ENCODE measurements at regions not wholly inside any gene's neighbourhood (a gene's known extent, or its start where the extent isn't known, plus 50 kb on each side); places are given as distances from the start of the nearest gene placed in this dataset.
"Not testable (repeated sequence)": the region's sequence is repeated elsewhere in the genome, so short reads cannot be mapped to it uniquely, and the experiment has no call there.

- DNase-seq (ENCODE audit: low read depth), result peak; percentile 35
- no peak overlapping the region for H3K4me3 ChIP-seq (ENCODE audit: low read depth, low read length)
- TF ChIP-seq CTCF (conservative IDR thresholded peaks at IDR 0.05; ENCODE audit: low read depth, low read length), result no peak
Observed at GRCh38 chr9:26789959-26790358, 102.6 kb downstream of the CAAP1 start.

- H3K4me3 ChIP-seq (ENCODE audit: low read depth, low read length), result no peak overlapping the region
- DNase-seq (ENCODE audit: low read depth), result no peak
- TF ChIP-seq CTCF (conservative IDR thresholded peaks at IDR 0.05; ENCODE audit: low read depth, low read length), result no peak
Observed at GRCh38 chr9:26786564-26786963, 106.0 kb downstream of the CAAP1 start.

- no peak overlapping the region for H3K4me3 ChIP-seq (ENCODE audit: low read depth, low read length)
- DNase-seq (ENCODE audit: low read depth), result no peak
- TF ChIP-seq CTCF (conservative IDR thresholded peaks at IDR 0.05; ENCODE audit: low read depth, low read length), result no peak
Observed at GRCh38 chr9:26782899-26783298, 109.7 kb downstream of the CAAP1 start.

- no peak for TF ChIP-seq CTCF (conservative IDR thresholded peaks at IDR 0.05; ENCODE audit: low read depth, low read length)
- DNase-seq (ENCODE audit: low read depth), result peak; percentile 8
- H3K4me3 ChIP-seq (ENCODE audit: low read depth, low read length), result no peak overlapping the region
Observed at GRCh38 chr9:26781906-26782305, 110.7 kb downstream of the CAAP1 start.

GRCh38 chr9:26780307-26780706 lies 112.3 kb downstream of the CAAP1 start:
- not testable (repeated sequence) for DNase-seq (ENCODE audit: low read depth); H3K4me3 ChIP-seq (ENCODE audit: low read depth, low read length)

DNA sequence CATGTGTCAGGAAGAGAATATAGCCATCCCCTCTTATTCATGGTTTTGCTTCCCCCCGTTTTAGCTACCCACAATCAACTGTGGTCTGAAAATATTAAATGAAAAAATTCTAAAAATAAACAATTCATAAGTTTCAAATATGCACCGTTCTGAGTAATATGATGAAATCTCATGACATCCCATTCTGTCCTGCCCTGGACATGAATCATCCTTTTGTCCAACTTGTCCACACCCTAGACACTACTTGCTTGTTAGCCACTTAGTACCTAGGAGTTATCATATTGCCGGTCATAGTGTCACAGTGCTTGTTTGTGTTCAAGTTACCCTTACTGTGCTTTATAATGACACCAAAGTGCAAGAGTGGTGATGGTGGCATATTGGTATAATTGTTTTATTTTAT lies 113.5 kb downstream of the CAAP1 start:
- no peak for TF ChIP-seq CTCF (conservative IDR thresholded peaks at IDR 0.05; ENCODE audit: low read depth, low read length)
- peak; percentile 18 for DNase-seq (ENCODE audit: low read depth)
- no peak overlapping the region for H3K4me3 ChIP-seq (ENCODE audit: low read depth, low read length)

DNA sequence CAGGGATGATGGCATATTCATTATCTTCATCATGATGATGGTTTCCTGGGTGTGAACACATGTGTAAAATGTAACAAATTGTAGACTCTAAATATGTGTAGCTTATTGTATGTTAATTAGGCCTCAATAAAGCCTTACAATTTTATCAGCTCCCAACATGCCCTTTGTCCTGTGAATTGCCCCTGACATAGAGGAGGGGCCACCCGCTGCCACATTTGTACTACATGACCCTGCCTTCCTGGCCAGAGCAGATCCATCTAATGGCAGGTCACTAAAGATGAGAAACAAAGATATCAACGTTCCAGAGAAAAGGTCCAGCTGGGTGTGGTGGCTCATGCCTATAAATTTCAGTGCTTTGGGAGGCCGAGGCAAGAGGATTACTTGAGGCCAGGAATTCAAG lies 117.2 kb downstream of the CAAP1 start:
- no peak for TF ChIP-seq CTCF (conservative IDR thresholded peaks at IDR 0.05; ENCODE audit: low read depth, low read length)
- no peak overlapping the region for H3K4me3 ChIP-seq (ENCODE audit: low read depth, low read length)
- no peak for DNase-seq (ENCODE audit: low read depth)

DNA sequence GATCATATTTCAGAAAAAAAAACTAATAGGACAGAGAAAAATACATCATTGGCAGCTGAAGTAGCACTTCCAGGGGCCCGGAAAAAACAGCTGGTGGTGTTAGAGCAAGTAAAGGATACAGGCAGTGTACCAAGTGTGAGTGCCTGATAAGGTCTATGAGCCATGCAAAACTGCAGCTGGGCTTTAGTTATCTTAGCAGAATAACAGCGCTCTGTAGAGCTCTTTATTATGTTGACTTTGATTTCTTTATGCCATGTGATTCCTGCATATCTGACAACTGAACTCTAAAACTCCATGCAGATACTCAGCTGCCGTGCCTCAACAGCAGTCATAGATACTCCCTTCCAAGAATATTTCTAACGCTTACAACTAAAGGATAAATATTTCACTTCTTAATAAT lies 119.5 kb downstream of the CAAP1 start:
- no peak overlapping the region for H3K4me3 ChIP-seq (ENCODE audit: low read depth, low read length)
- TF ChIP-seq CTCF (conservative IDR thresholded peaks at IDR 0.05; ENCODE audit: low read depth, low read length), result no peak
- DNase-seq (ENCODE audit: low read depth), result no peak

Measured in choroid plexus epithelial cell (primary cell).